ENCODE measurements at regions not wholly inside any gene's neighbourhood (a gene's known extent, or its start where the extent isn't known, plus 50 kb on each side); places are given as distances from the start of the nearest gene placed in this dataset.
"Not testable (repeated sequence)": the region's sequence is repeated elsewhere in the genome, so short reads cannot be mapped to it uniquely, and the experiment has no call there.

DNA sequence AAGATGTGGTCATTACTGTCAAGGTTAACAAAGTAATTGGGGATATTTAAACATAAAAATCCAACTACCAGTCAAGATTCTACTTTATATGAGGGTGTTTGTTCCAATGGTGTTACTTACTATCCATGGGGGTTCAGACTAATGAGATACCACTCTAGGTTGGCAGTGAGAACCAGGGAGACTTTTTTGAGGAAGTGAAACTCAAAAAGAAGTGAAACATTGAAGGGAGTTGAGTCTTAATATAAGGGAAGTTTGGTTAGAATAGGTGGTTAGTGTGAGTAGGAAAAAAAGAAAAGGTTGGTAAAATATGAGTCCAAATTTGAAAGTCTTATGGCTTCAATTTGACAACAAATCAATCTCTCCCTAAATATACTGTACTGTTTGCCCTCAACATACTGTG lies 123.6 kb upstream of the ANK3 start:
- no peak for DNase-seq (ENCODE audit: low spot score)

DNA sequence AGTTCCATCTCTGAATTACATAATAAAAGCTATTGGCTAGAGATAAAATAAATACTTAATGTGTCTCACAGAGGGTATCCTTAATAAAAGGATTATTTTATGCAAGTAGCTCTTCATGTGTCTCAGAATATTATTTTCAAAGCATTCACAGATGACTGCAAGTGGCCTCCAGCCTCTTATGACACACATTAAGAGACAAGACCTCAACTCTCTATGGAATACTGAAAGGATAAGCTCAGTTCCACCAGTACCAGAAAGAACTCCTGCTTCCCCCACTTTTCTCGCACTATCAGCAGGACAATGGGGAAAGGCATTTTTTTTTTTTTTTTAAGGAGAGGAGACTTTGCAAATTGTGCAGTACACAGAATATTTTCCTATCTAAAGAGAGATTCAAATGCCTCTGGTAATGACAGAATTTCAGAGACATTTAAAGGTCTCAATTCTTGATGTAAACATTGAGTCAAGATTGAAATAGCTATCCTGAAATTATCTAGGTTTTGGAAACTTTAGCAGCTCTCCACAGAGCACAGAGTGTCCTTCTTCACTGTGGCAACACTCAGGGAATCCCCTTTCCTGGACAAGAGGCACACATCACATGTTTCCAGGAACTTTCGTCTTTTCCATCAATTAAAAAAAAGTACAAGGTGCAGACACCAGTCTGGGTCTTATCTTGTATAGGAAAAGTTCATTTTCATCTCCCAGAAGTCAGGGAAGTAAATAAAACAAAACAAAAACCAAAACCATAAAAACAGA lies 122.0 kb upstream of the ANK3 start:
- no peak for DNase-seq (ENCODE audit: low spot score)

DNA sequence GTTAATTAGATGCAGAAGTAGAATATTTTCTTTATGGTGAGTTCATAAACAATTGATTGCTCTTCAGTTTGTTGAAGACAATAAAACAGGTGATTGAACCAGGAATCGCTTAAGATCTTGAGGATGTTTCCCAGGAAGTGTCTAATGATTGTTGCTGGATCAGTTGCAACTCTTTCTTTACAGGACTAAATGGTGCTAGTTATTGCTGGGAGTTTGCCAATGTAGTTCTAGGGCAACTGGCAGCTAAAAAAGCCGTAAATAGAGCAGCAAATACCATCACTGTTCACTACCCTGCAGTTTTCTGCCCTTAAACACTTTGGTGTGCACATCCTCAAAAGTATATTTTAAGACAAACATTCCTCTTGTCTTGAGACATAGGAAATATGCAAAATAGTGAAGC lies 119.2 kb upstream of the ANK3 start:
- DNase-seq (ENCODE audit: low spot score): no peak

DNA sequence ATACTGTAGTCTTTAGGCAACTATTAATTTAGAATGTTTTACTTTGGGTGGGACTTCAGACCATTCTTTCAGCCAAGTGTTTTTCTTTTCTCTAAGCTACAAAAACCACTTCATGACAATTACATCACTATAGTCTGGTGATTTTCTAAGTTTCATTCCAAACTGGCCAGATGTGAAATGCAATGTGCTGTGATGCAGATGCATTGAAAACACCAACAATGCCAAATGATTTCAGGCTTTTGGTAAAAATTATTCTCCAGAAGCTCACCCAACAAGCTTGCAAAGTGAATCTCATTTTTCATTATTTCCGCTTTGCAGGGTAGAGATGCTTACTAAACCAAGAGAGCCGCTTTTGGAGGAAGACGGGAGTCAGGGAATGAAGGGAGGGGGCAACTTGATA lies 118.4 kb upstream of the ANK3 start:
- DNase-seq (ENCODE audit: low spot score): no peak

DNA sequence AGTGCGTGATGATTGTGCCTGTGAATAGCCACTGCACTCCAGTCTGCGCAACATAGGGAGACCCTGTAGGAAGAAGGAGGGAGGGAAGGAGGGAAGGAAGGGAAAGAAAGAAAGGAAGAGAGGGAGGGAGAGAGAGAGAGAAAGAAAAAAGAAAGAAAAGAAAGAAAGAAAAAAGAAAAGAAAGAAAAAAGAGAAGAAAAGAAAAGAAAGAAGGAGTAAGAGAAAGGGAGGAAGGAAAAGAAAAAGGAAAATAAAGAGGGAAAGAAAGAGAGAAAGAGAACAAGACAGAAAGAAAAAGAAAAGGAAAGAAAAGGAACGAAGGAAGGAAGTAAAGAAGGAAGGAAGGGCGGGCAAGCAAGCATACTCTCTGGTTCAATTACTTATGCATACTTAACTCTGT lies 112.9 kb upstream of the ANK3 start:
- no peak for DNase-seq (ENCODE audit: low spot score)

DNA sequence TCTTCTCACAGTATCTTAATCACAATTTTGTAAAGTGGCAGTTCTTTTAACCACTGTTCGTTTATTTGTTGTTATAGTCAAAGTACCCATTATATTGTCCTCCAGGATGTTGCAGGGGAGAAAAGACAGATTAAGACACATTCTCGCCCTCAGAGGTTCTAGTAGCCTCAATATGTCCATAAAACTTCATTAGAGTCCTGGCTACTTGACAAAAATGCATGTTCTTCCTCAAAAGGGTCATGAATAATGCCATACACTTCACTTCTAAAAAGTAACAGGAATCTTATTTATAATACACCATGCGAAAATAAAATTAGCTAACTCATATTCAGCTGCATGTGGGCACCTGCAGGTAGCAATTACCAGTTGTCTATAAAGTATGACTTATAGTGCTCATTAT lies 109.3 kb upstream of the ANK3 start:
- no peak for DNase-seq (ENCODE audit: low spot score)

DNA sequence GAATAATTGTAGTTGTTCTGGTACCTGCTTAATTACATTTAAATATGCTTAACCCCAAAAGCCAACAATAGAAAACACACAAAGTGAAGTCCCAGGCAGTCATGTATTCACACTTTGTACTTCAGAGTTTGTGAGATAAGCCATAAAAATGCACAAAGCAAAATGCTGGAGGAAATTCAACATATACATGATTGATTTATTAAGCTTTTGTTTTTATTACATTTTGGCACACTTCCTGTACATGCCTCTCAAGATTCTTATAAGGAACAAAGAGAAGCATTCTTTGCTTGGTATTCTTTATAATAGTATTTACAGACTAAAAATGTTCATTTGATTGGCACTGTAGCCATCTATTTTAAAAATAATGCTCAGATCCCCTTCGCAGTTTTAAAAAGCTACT lies 107.7 kb upstream of the ANK3 start:
- DNase-seq (ENCODE audit: low spot score): no peak

DNA sequence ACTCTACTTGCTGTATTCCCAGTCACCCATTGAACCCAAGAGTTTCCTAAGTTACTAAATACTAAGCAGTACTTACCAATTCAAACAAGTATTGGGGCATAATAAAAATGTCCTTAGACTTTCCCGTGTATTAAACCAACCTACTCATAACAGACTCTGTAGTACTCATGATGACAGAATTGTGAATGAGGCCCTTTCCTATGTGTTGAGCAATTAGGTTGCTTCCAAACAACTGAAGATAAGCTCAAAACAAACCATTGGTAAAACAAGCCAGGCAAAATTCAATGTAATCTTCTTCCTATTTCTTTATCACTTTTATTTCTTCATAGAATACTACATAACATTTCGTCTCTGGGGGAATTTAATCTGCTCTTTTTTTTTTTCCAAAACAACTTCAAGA lies 106.5 kb upstream of the ANK3 start:
- no peak for DNase-seq (ENCODE audit: low spot score)

DNA sequence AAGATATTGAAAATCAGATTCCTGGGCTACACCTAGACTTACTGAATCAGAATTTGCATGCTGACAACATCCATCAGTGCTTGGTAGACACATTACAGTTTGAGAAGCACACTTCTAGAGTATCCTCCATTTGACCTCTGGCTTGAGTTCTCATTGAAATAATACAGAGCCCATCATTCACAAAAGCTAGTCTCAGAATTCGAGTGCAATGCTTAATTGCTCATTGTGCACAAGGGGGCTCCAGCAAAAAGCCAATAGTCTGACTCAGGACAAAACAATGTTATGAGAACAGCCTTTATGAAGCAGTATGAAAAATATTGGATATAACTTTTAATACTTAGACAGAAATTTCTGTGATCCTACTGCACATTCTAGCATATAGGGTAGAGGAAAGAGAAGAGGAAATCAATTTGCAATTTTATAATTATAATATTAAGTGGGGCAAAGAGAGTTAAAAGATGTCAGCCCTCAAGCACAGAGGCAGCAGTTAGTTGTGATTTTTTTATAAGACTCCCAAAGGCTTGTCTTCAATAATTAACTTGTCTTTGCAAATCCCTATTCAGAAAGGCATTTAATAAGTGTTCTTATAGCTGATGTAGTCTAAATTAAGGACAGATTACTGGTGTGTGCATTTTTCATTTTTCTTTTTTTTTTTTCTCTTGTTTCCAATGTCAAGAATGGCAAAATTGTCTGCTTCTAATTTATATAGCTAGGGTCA lies 105.8 kb upstream of the ANK3 start:
- DNase-seq (ENCODE audit: low spot score): no peak

DNA sequence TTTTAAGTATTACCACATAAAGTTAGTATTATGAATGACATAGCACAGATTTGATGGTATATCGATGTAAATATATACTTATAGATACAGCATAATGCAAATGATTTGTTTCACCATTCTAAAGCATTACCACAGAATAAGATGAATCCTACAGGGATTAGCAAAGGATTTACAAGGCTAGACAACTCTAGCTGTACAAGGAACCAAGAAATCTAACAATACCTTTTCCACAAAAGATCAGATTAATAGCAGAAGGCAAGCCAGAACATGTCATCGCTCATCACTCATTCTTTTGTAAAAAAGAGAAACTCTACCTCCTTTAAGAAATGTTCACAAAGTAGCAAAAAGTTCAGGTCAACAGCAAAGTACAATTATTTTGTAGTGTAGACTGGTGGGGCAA lies 105.1 kb upstream of the ANK3 start:
- no peak for DNase-seq (ENCODE audit: low spot score)

DNA sequence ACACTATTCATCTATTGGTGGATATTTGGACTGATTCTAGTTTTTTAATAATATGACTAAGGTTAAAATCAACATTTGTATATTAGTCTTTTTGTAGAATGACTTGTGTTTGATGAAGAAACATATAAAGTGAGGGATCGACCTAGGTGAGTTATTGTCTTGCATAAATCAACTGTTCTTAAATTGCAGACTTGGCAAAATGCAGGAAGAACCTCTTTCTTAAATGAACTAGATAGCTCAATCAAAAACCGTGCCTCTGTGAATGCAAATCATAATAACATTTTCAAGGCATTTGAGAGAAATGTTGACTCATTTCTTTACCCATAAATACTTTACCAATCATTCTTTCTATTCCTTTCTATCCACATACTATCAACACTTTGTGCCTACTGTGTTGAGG lies 101.5 kb upstream of the ANK3 start:
- DNase-seq (ENCODE audit: low spot score): no peak

DNA sequence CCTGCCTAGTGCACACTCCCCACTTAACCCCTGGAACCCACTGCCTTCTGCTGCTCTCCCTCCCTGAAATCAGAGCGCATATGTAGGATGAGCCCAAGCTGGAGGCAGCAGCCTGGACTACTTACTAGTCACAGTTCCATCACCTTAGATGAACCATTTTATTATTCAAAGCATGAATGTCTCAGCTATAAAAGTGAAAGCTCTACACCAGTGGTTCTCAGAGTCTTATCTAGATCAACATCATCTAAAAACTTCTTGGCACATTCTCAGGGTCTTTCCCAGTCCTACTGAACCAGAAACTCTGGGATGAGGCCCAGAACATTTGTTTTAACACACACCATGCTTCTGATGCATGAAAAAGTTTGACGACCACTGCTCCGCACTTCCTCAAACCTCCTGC lies 100.3 kb upstream of the ANK3 start:
- no peak for DNase-seq (ENCODE audit: low spot score)

DNA sequence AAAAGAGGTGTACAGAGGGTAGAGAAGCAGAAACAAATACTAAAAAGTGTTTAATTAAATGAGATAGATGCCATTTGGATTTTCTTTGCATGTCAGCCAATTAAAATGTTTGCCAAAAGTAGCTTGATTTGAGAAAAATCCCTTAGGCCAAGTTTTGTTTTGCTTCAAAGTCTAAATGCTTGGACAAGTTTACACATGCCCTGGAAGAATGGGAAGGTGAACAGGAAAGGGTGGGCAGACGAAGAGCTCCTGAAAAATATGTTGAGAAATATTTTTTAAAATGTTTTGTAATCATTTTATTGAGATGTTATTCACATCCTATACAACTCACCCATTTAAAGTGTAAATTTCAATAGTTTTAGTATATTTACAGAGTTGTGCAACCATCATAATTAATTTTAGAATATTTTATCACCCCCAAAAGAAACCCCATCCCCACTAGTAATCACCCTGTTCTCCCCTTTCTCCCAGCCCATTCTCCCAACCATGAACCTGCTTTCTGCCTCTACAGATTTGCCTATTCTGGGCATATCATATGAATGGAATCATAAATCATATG lies 98.5 kb upstream of the ANK3 start:
- DNase-seq (ENCODE audit: low spot score): no peak

DNA sequence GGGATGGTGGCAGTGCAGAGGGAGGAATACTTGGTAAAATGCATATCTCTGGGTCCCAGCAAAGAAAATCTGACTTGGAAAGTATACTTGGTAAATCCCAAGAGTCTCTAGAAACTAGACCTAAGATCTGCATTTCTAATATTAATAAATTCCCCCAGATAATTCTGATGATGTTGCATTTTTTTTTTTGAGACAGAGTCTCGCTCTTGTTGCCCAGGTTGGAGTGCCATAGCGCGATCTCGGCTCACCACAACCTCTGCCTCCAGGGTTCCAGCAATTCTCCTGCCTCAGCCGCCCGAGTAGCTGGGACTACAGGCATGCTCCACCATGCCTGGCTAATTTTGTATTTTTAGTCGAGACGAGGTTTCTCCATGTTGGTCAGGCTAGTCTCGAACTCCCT lies 97.9 kb upstream of the ANK3 start:
- no peak for DNase-seq (ENCODE audit: low spot score)

DNA sequence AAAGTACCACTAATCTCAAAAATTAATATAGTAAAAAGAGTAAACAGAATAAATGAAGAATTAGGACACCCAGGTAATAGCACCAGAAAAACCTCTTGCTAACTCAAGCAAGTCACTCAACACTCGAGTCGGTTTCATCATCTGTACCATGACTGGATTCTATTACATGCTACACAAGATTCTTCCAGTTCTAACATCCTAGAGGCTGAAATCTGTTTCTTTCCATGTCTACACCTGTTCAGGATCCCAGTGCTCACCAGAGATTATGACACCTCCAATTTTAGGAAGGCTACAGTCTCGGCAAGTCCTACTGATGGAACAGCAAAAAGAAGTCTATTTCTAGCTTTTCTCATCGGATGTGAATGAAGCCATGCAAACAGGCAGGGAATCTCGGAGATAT lies 95.3 kb upstream of the ANK3 start:
- DNase-seq (ENCODE audit: low spot score): no peak

DNA sequence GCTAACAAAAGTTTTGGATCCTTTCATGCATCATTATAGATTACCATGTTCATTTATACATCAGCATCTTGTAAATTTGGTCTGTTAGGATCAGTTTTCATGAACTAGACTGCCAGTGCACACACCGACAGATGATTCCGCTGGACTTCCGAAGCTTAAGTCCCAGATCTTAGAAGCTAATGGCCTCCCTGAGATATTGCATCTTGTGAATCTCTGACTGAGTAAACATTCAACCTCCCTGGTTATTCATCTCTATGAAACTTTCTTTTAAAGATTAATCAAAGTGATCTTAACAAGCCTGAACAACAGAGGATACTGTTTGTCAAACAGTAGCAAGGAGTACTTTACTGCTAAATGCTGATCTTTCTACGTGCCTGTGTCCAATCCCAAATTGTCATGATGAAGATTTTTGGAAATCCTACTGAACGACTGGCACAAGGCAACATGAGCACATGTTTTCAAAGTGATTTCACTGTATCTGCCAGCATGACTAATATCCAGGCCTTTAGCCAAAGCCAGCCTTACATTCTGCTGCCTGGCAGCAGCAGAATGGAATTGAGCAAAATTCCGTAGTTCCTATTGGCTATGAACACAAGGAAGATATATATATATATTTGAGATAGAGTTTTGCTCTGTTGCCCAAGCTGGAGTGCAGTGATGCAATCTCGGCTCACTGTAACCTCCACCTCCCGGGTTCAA lies 91.3 kb upstream of the ANK3 start:
- peak; percentile 47 for DNase-seq (ENCODE audit: low spot score)

DNA sequence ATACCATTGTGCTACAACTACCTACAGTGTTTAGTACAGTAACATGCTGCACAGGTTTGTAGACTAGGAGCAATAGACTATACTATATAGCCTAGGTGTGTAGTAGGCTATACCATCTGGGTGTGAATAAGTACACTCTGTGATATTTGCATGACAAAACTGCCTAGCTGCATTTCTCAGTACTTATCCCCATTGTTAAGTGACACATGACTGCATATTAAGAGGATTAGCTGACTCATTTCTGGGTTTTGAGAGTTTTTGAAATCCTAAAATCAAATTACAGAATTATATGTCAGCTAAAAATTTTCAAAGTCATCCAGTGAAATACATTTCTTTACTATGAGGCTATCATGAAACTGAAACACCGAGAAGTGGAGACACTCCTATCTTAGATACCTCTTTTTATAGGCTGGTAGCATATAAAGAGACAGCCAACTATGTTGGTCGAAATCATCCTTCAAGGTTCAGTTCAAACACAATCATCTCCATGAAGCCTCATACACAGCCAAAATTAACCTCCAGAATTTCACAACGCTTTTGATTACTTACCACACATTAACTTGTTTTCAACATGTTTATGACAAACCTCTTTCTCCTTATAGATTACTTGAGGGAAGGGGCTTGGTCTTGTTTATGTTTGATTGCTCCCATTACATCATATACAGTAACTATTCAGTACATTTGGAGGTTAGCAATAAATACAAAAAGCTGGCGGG lies 89.8 kb upstream of the ANK3 start:
- no peak for DNase-seq (ENCODE audit: low spot score)

DNA sequence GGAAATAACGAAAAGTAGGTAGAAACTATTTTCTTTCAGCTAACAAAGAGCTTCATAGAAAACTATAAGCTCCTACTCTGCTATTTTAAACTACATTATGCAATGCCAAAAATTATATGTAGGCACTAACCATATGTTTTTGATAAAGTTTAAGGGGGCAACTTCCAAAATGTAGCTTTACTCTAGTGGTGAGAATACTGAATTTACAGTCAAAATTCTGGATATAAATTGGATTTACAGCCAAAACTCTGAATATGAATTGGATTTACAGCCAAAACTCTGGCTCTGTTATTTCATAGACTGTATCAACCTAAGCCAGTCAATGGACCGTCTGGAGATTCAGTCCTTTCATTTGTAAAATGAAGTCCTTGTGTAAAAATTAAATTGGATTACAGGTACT lies 86.8 kb upstream of the ANK3 start:
- DNase-seq (ENCODE audit: low spot score): no peak

DNA sequence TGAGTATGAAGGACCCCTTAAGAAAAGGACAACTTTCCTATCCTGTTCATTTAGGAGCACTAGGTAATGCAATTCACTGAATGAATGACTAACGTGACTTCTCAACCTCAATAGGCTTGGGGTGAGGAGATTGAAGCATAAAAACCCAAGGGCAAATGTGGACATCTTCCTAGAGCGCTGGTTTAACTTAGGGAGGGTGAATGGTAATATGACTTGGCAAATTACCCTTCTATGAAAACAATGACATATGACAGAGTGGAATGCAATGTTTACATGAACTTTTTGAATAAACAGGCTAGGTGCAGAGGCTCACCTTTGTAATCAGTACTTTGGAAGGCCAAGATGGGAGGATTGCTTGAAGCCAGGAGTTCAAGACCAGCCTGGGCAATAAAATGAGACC lies 83.9 kb upstream of the ANK3 start:
- no peak for DNase-seq (ENCODE audit: low spot score)

DNA sequence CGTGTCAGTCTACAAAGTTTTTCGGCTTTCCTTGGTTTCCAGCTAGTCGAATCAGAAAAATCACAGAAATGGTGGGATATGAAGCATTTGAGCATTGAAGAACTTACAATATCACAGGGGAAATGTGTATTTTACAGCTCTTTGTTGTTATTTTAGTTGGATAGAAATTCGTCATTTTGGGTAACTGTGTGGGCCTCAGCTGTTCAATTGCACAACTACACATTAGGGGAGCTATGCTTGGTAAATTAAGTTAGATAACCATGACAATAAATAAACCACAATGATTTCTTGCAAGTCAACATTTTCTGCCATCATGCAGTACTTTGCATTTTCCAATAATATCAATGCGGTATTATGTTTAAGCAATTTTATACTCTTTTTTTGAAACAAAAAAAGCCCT lies 80.4 kb upstream of the ANK3 start:
- no peak for DNase-seq (ENCODE audit: low spot score)

DNA sequence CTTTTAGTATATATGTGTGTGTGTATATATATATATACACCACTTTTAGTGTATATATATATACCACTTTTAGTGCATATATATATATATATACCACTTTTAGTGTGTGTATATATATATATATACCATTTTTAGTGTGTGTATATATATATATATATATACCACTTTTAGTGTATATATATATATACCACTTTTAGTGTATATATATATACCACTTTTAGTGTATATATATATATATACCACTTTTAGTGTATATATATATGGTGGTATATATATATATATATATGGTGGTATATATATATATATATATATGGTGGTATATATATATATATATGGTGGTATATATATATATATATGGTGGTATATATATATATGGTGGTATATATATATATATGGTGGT lies 79.5 kb upstream of the ANK3 start:
- DNase-seq (ENCODE audit: low spot score): not testable (repeated sequence)

DNA sequence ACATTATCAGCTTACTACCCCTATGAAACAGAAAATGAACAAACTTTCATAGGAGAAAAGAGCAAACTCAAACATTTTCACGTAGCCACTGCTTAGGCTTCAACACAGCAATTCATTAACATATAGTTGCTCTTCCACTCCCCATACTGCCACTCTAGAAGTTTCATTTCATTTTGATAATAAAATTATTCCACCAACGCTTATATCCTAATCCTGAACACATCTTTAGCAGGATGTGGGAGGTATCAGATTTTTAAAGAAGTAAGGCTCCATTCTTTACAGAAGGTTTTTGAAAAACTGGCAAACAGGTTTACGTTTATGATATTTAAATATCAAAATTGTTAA lies 77.5 kb upstream of the ANK3 start:
- DNase-seq (ENCODE audit: low spot score): no peak

Measured in RKO (cell line).